CD4-positive, alpha-beta T cell (primary cell): ENCODE measurements at regions not wholly inside any gene's neighbourhood (a gene's known extent, or its start where the extent isn't known, plus 50 kb on each side); places are given as distances from the start of the nearest gene placed in this dataset.
A peak's percentile ranks its signal among the peaks of the same experiment; 100 is the strongest.

ENCODE experiments used
- ATAC-seq: fragments of 200-7000 bp; cut with Tn5 transposase; one replicate; pipeline ENCODE4 v1.10.0; 2022; ENCODE audit warnings: mild to moderate bottlenecking; ENCODE audit not compliant: poor library complexity
- CTCF ChIA-PET: fragments of 350-600 bp; sonication (Branson Sonifier 250); formaldehyde crosslinking; loops from one replicate; lab custom pipeline; 2021; ENCODE audit warnings: antibody characterized with exemption, inconsistent platforms; lab: Charles Lee
- POLR2A ChIA-PET: fragments of 350-600 bp; sonication (Branson Sonifier 250); formaldehyde crosslinking; loops from one replicate; lab custom pipeline; 2021; ENCODE audit warnings: antibody characterized with exemption, inconsistent platforms; lab: Charles Lee
- DNase-seq, 14 experiments: peaks; one replicate each; pipeline ENCODE4 v3.0.0-alpha.2; 2013 to 2020; ENCODE audit warnings: mixed read lengths in 2 of 14
- H3K27ac ChIP-seq, 2 donors: one replicate each; pipeline versions ENCODE4 v1.5.1 to v1.7.0; 2013; ENCODE audit warnings: low read length in 2 of 2, low read depth in 1 of 2, mild to moderate bottlenecking in 1 of 2
- H3K27me3 ChIP-seq, 2 experiments: 1 replicate in 1 of 2; 2 replicates in 1 of 2; pipeline versions ENCODE4 v1.6.1 to v1.7.0; 2013; ENCODE audit warnings: low read length in 2 of 2, control low read depth in 1 of 2, mild to moderate bottlenecking in 1 of 2, moderate library complexity in 1 of 2; ENCODE audit not compliant: insufficient read depth in 2 of 2, control insufficient read depth in 1 of 2
- H3K36me3 ChIP-seq: one replicate; pipeline ENCODE4 v1.6.1; 2013; ENCODE audit warnings: low read length, control low read depth; ENCODE audit not compliant: insufficient read depth
- H3K4me1 ChIP-seq: one replicate; pipeline ENCODE4 v1.6.1; 2013; ENCODE audit warnings: low read length, control low read depth; ENCODE audit not compliant: insufficient read depth
- H3K4me3 ChIP-seq: one replicate; pipeline ENCODE4 v1.5.1; 2013; ENCODE audit warnings: mild to moderate bottlenecking, low read length, moderate library complexity
- H3K9me3 ChIP-seq, 2 experiments: 1 replicate in 1 of 2; 2 replicates in 1 of 2; pipeline versions ENCODE4 v1.6.1 to v1.7.0; 2013; ENCODE audit warnings: low read length in 2 of 2, mild to moderate bottlenecking in 2 of 2, control low read depth in 1 of 2, moderate library complexity in 1 of 2; ENCODE audit not compliant: control insufficient read depth in 1 of 2, insufficient read depth in 1 of 2
- H3K27ac Mint-ChIP-seq: one replicate; pipeline ENCODE4 v1.8.0; 2020; ENCODE audit warnings: mixed read lengths
- H3K27me3 Mint-ChIP-seq: one replicate; pipeline ENCODE4 v1.8.0; 2021; ENCODE audit warnings: mixed read lengths
- H3K36me3 Mint-ChIP-seq: one replicate; pipeline ENCODE4 v1.8.0; 2021; ENCODE audit warnings: low read depth, mixed read lengths
- H3K4me1 Mint-ChIP-seq: one replicate; pipeline ENCODE4 v1.8.0; 2021; ENCODE audit warnings: low read depth, mixed read lengths
- H3K4me3 Mint-ChIP-seq: one replicate; pipeline ENCODE4 v1.8.0; 2020; ENCODE audit warnings: mild to moderate bottlenecking, mixed read lengths
- H3K9me3 Mint-ChIP-seq: one replicate; pipeline ENCODE4 v1.8.0; 2020; ENCODE audit warnings: mixed read lengths
- CTCF ChIP-seq: fragments of 200-600 bp; IDR thresholded peaks from one replicate; pipeline ENCODE4 v1.8.0; 2022; ENCODE audit warnings: antibody characterized with exemption, mild to moderate bottlenecking
- intact Hi-C, 2 experiments: fragments of 100-400 bp; cut with DNase I in 1 of 2; cut with micrococcal nuclease in 1 of 2; formaldehyde crosslinking; loops; one replicate each; pipeline versions ENCODE4 v1.15.1 to v1.9.0; 2023 to 2025; cut with DNase I, micrococcal nuclease

GRCh38 chr3:72496051-72496670, 352.1 kb downstream of the SHQ1 start:
- CTCF ChIA-PET: no interaction called here
- Mint-ChIP-seq H3K9me3 (peaks cover 3% of the 10 kb centered on the region), H3K4me1 (no peaks in the 10 kb centered on the region), H3K27ac (no peak overlapping the region), H3K4me3 (no peak overlapping the region), H3K27me3 (no peaks in the 10 kb centered on the region), H3K36me3 (no peaks in the 10 kb centered on the region)
- H3K36me3 ChIP-seq: no peaks in the 10 kb centered on the region
- H3K9me3 ChIP-seq: peaks cover 0 to 13% of the 10 kb centered on the region in 2 experiments
- peak in 2 of 14 experiments; percentile 43 to 57 for DNase-seq
- POLR2A ChIA-PET: interaction anchor here (0.7 kb wide), 1 partner anchor 249 kb away, joined by 3 read pairs; no protein-coding TSS in a partner anchor
- H3K27ac ChIP-seq: no peak overlapping the region
- no peaks in the 10 kb centered on the region for H3K4me1 ChIP-seq
- TF ChIP-seq CTCF: no peak
- no peak for ATAC-seq
- H3K4me3 ChIP-seq: no peak overlapping the region
- H3K27me3 ChIP-seq: no peaks in the 10 kb centered on the region
- intact Hi-C loops: no loop called here

GRCh38 chr3:72494626-72495025, 353.6 kb downstream of the SHQ1 start:
- no peak for TF ChIP-seq CTCF
- DNase-seq: no peak
- Mint-ChIP-seq H3K27ac (no peak overlapping the region), H3K9me3 (peaks cover 3% of the 10 kb centered on the region), H3K4me1 (no peaks in the 10 kb centered on the region), H3K27me3 (no peaks in the 10 kb centered on the region), H3K36me3 (no peaks in the 10 kb centered on the region), H3K4me3 (no peak overlapping the region)
- Histone ChIP-seq H3K4me1 (no peaks in the 10 kb centered on the region), H3K9me3 (peaks cover 0 to 13% of the 10 kb centered on the region in 2 experiments), H3K27me3 (no peaks in the 10 kb centered on the region), H3K27ac (no peak overlapping the region), H3K4me3 (no peak overlapping the region), H3K36me3 (no peaks in the 10 kb centered on the region)
- ChIA-PET POLR2A (no interaction called here), CTCF (no interaction called here)
- no peak for ATAC-seq
- intact Hi-C loops: no loop called here

- H3K36me3 ChIP-seq: no peaks in the 10 kb centered on the region
- Mint-ChIP-seq H3K27ac (no peak overlapping the region), H3K4me1 (no peaks in the 10 kb centered on the region), H3K9me3 (peaks cover 3% of the 10 kb centered on the region), H3K27me3 (no peaks in the 10 kb centered on the region), H3K36me3 (no peaks in the 10 kb centered on the region), H3K4me3 (no peak overlapping the region)
- intact Hi-C loops: no loop called here
- H3K9me3 ChIP-seq: peaks cover 0 to 13% of the 10 kb centered on the region in 2 experiments
- no peak overlapping the region for H3K4me3 ChIP-seq
- no peaks in the 10 kb centered on the region for H3K27me3 ChIP-seq
- CTCF ChIA-PET: no interaction called here
- TF ChIP-seq CTCF: no peak
- H3K27ac ChIP-seq: no peak overlapping the region
- DNase-seq (no peak), ATAC-seq (no peak)
- no peaks in the 10 kb centered on the region for H3K4me1 ChIP-seq
- POLR2A ChIA-PET: interaction anchor here (0.6 kb wide), 1 partner anchor 111 kb away, joined by 3 read pairs; no protein-coding TSS in a partner anchor
Measured at GRCh38 chr3:72494130-72494529, 354.1 kb downstream of the SHQ1 start.
